DND-41 (cell line): ENCODE measurements at regions not wholly inside any gene's neighbourhood (a gene's known extent, or its start where the extent isn't known, plus 50 kb on each side); places are given as distances from the start of the nearest gene placed in this dataset.
A peak's percentile ranks its signal among the peaks of the same experiment; 100 is the strongest.

ENCODE experiments used
- ATAC-seq: fragments of 200-7000 bp; cut with Tn5 transposase; 3 replicates; pipeline ENCODE4 v1.9.1; 2021; ENCODE audit warnings: low read depth; ENCODE audit not compliant: insufficient read depth
- DNase-seq: peaks from one replicate; pipeline ENCODE4 v3.0.0-alpha.2; 2020
- H2AFZ ChIP-seq: 2 replicates; pipeline ENCODE4 v1.6.0; 2012; ENCODE audit warnings: low read depth, low read length
- H3K27ac ChIP-seq: 2 replicates; pipeline ENCODE4 v1.5.1; 2012; ENCODE audit warnings: low read length, inconsistent platforms
- H3K27me3 ChIP-seq: fragments of 200-600 bp; sonication (generic); 2 replicates; pipeline ENCODE4 v1.6.0; 2012; ENCODE audit warnings: low read length, mild to moderate bottlenecking, inconsistent platforms; ENCODE audit not compliant: insufficient read depth, poor library complexity
- H3K36me3 ChIP-seq: 2 replicates; pipeline ENCODE4 v1.5.1; 2012; ENCODE audit warnings: low read length, inconsistent platforms; ENCODE audit not compliant: insufficient read depth
- H3K4me1 ChIP-seq: 2 replicates; pipeline ENCODE4 v1.5.1; 2012; ENCODE audit warnings: mild to moderate bottlenecking, low read length; ENCODE audit not compliant: insufficient read depth
- H3K4me2 ChIP-seq: 2 replicates; pipeline ENCODE4 v1.6.0; 2012; ENCODE audit warnings: mild to moderate bottlenecking, moderate library complexity, low read length, inconsistent platforms; ENCODE audit not compliant: insufficient read depth
- H3K4me3 ChIP-seq, 2 experiments: fragments of 200-600 bp in 1 of 2; shearing (Covaris generic) in 1 of 2; 2 replicates each; pipeline ENCODE4 v1.5.1; 2012 to 2016; ENCODE audit warnings: inconsistent platforms in 2 of 2, low read length in 2 of 2, mild to moderate bottlenecking in 2 of 2, low read depth in 1 of 2, moderate library complexity in 1 of 2
- H3K79me2 ChIP-seq: 2 replicates; pipeline ENCODE4 v1.6.0; 2012; ENCODE audit warnings: low read length, inconsistent platforms; ENCODE audit not compliant: insufficient read depth
- H3K9ac ChIP-seq: 2 replicates; pipeline ENCODE4 v1.6.0; 2012; ENCODE audit warnings: low read depth, mild to moderate bottlenecking, inconsistent platforms, low read length, moderate library complexity
- H3K9me3 ChIP-seq: 2 replicates; pipeline ENCODE4 v1.5.1; 2012; ENCODE audit warnings: low read length, moderate library complexity, mild to moderate bottlenecking, inconsistent platforms; ENCODE audit not compliant: insufficient read depth, severe bottlenecking
- H4K20me1 ChIP-seq: 2 replicates; pipeline ENCODE4 v1.6.0; 2012; ENCODE audit warnings: low read length; ENCODE audit not compliant: insufficient read depth
- CTCF ChIP-seq: IDR thresholded peaks from 2 replicates; pipeline ENCODE4 v1.5.1; 2012; ENCODE audit warnings: borderline replicate concordance, low read length, moderate library complexity, mild to moderate bottlenecking; ENCODE audit not compliant: poor library complexity, severe bottlenecking; ENCODE audit errors: extremely low read depth
- EZH2 ChIP-seq: IDR thresholded peaks from 3 replicates; pipeline ENCODE4 v1.6.1; 2012; ENCODE audit warnings: borderline replicate concordance, low read depth, mild to moderate bottlenecking, moderate library complexity, low read length, inconsistent platforms; ENCODE audit not compliant: severe bottlenecking

DNA sequence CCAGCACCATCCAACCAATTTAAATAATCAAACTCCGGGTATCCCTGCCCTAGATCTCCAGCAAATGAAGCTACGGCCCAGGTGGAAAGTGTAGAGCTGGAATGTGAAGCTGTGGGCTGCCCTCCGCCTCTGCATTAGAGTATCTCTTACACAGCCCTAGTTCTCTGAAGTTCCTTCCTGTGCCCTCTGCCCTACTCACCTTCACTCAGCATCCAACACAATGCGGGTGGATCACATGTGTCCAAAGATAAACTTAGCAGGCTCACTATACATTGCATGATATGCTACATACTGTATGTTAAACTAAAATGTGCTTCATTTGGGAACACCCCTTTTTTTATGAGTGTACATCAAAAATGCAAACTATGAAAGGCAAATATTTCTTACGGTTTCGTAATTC is 70.0 kb upstream of the RAD23B start:
- TF ChIP-seq EZH2: no peak
- no peak for TF ChIP-seq CTCF
- DNase-seq: no peak
- ATAC-seq: no peak
- Histone ChIP-seq H3K4me1 (no peaks in the 10 kb centered on the region), H3K27ac (no peak overlapping the region), H3K4me3 (no peak overlapping the region), H3K4me2 (no peak overlapping the region), H3K36me3 (no peaks in the 10 kb centered on the region), H2AFZ (no peak overlapping the region), H3K79me2 (no peaks in the 10 kb centered on the region), H3K27me3 (no peaks in the 10 kb centered on the region), H3K9me3 (no peaks in the 10 kb centered on the region), H4K20me1 (no peaks in the 10 kb centered on the region), H3K9ac (no peak overlapping the region)

- Histone ChIP-seq H3K79me2 (no peaks in the 10 kb centered on the region), H3K27me3 (no peaks in the 10 kb centered on the region), H3K4me2 (no peak overlapping the region), H3K4me1 (no peaks in the 10 kb centered on the region), H3K9ac (no peak overlapping the region), H3K27ac (no peak overlapping the region), H3K36me3 (no peaks in the 10 kb centered on the region), H3K9me3 (no peaks in the 10 kb centered on the region), H3K4me3 (no peak overlapping the region), H2AFZ (no peak overlapping the region), H4K20me1 (no peaks in the 10 kb centered on the region)
- 0 out of 3 replicates have a peak, but pooled peaks have one; percentile 42 for ATAC-seq
- TF ChIP-seq CTCF: no peak
- no peak for TF ChIP-seq EZH2
- no peak for DNase-seq
Observed at GRCh38 chr9:107213561-107214028, 69.5 kb upstream of the RAD23B start.

GRCh38 chr9:107214381-107214780 is 68.7 kb upstream of the RAD23B start:
- Histone ChIP-seq H3K4me2 (no peak overlapping the region), H4K20me1 (no peaks in the 10 kb centered on the region), H3K27ac (no peak overlapping the region), H3K4me3 (no peak overlapping the region), H2AFZ (no peak overlapping the region), H3K4me1 (no peaks in the 10 kb centered on the region), H3K9ac (no peak overlapping the region), H3K27me3 (no peaks in the 10 kb centered on the region), H3K9me3 (no peaks in the 10 kb centered on the region), H3K36me3 (no peaks in the 10 kb centered on the region), H3K79me2 (no peaks in the 10 kb centered on the region)
- no peak for TF ChIP-seq EZH2
- TF ChIP-seq CTCF: no peak
- DNase-seq: no peak
- ATAC-seq: no peak

- Histone ChIP-seq H3K4me3 (no peak overlapping the region), H4K20me1 (no peaks in the 10 kb centered on the region), H3K79me2 (no peaks in the 10 kb centered on the region), H3K27ac (no peak overlapping the region), H3K4me1 (no peaks in the 10 kb centered on the region), H3K27me3 (no peaks in the 10 kb centered on the region), H3K9me3 (no peaks in the 10 kb centered on the region), H3K4me2 (no peak overlapping the region), H3K9ac (no peak overlapping the region), H2AFZ (no peak overlapping the region), H3K36me3 (no peaks in the 10 kb centered on the region)
- DNase-seq: no peak
- TF ChIP-seq CTCF: no peak
- no peak for TF ChIP-seq EZH2
- ATAC-seq: no peak
Observed at GRCh38 chr9:107214915-107215314, 68.2 kb upstream of the RAD23B start.
